DOHH2 (cell line): ENCODE measurements at regions not wholly inside any gene's neighbourhood (a gene's known extent, or its start where the extent isn't known, plus 50 kb on each side); places are given as distances from the start of the nearest gene placed in this dataset.

Experiments used
- H3F3A ChIP-seq: fragments of 200-600 bp; sonication (generic), shearing (Covaris generic); 2 replicates; pipeline ENCODE4 v1.6.0; 2016; ENCODE audit warnings: antibody characterized with exemption, mild to moderate bottlenecking; ENCODE audit not compliant: control insufficient read depth, insufficient read depth
- H3K27ac ChIP-seq: fragments of 200-600 bp; sonication (generic); 2 replicates; pipeline ENCODE4 v1.5.1; 2014; ENCODE audit warnings: low read depth, mild to moderate bottlenecking, low read length, moderate library complexity
- H3K27me3 ChIP-seq: fragments of 200-600 bp; sonication (generic); 2 replicates; pipeline ENCODE4 v1.6.1; 2014; ENCODE audit warnings: mild to moderate bottlenecking, low read length, mixed read lengths; ENCODE audit not compliant: control insufficient read depth
- H3K36me3 ChIP-seq: fragments of 200-600 bp; sonication (generic); 2 replicates; pipeline ENCODE4 v1.6.1; 2014; ENCODE audit warnings: mild to moderate bottlenecking, low read length, moderate library complexity, mixed read lengths; ENCODE audit not compliant: control insufficient read depth
- H3K4me1 ChIP-seq: fragments of 200-600 bp; sonication (generic); 2 replicates; pipeline ENCODE4 v1.6.1; 2014; ENCODE audit warnings: mild to moderate bottlenecking, low read length, mixed read lengths; ENCODE audit not compliant: control insufficient read depth
- H3K4me2 ChIP-seq: fragments of 200-600 bp; sonication (generic); 2 replicates; pipeline ENCODE4 v1.6.0; 2014; ENCODE audit warnings: mild to moderate bottlenecking, low read length, moderate library complexity
- H3K4me3 ChIP-seq: fragments of 200-600 bp; sonication (generic); 2 replicates; pipeline ENCODE4 v1.5.1; 2014; ENCODE audit warnings: mild to moderate bottlenecking, low read length, mixed read lengths
- H3K79me2 ChIP-seq: fragments of 200-600 bp; sonication (generic); 2 replicates; pipeline ENCODE4 v1.6.1; 2014; ENCODE audit warnings: mild to moderate bottlenecking, low read length, mixed read lengths; ENCODE audit not compliant: control insufficient read depth
- H3K9me2 ChIP-seq: fragments of 200-600 bp; sonication (generic); replicated peaks from 2 replicates; pipeline ENCODE4 v1.6.1; 2014; ENCODE audit warnings: mild to moderate bottlenecking, low read length, mixed read lengths; ENCODE audit not compliant: control insufficient read depth
- H3K9me3 ChIP-seq: fragments of 200-600 bp; sonication (generic); 2 replicates; pipeline ENCODE4 v1.6.1; 2014; ENCODE audit warnings: antibody characterized with exemption, low read length, mixed read lengths; ENCODE audit not compliant: control insufficient read depth, insufficient read depth
- H4K20me1 ChIP-seq: fragments of 200-600 bp; sonication (generic); 2 replicates; pipeline ENCODE4 v1.6.0; 2014; ENCODE audit warnings: low read depth, mild to moderate bottlenecking, antibody characterized with exemption, low read length, moderate library complexity; ENCODE audit not compliant: control insufficient read depth, insufficient read depth
- EZH2phosphoT487 ChIP-seq: fragments of 200-600 bp; sonication (generic); IDR thresholded peaks from 2 replicates; pipeline ENCODE4 v1.6.1; 2017; ENCODE audit warnings: borderline replicate concordance, mild to moderate bottlenecking, antibody characterized with exemption, low read length, moderate library complexity, mixed read lengths
- TF ChIP-seq, protein P1 (sequence below): fragments of 200-600 bp; sonication (generic); IDR thresholded peaks from one replicate; pipeline ENCODE4 v1.5.1; 2014; ENCODE audit warnings: antibody characterized with exemption, mild to moderate bottlenecking, low read depth, low read length; ENCODE audit not compliant: poor library complexity, severe bottlenecking

DNA sequence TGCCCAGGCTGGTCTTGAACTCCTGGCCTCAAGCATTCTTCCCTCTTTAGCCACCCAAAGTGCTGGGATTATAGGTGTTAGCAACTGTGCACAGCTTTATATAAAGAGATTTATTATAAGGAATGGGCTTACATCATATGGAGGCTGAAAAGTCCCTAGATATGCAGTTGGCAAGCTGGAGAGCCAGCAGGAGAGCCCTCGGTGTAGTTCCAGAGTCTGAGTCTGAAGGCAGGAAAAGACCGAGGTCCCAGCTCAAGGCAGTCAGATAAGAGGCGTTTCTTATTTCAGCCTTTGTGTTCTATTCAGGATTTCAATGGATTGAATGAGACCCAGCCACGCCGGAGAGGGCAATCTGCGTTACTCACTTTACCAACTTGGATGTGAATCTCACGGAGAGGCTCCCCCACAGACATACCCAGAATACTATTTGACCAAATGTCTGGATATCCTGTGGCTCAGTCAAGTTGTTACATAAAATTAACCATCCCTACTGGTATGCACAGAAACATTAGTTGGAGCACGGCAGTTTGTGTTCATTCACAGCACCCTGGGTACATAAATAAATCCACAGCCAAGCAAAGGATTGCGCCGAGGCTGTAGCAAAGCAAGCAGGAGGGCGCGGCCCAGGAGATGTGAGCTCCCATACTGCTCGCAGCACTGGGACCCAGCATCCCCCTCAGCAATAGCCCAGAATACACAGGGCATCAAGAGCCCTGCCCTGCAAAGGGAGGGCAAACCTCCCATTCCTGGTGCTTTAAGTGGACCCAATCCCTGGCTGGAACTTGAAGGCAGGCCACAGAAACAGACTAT, 158.4 kb upstream of the ZNF32 start:
- H3K27ac ChIP-seq, result no peak overlapping the region
- no peaks in the 10 kb centered on the region for H3F3A ChIP-seq
- no peaks in the 10 kb centered on the region for H3K9me3 ChIP-seq
- H3K27me3 ChIP-seq, result no peaks in the 10 kb centered on the region; the same call in 1 of the 2 replicates
- no peak overlapping the region for H3K4me3 ChIP-seq
- TF ChIP-seq EZH2phosphoT487, result no peak
- TF ChIP-seq, protein P1, sequence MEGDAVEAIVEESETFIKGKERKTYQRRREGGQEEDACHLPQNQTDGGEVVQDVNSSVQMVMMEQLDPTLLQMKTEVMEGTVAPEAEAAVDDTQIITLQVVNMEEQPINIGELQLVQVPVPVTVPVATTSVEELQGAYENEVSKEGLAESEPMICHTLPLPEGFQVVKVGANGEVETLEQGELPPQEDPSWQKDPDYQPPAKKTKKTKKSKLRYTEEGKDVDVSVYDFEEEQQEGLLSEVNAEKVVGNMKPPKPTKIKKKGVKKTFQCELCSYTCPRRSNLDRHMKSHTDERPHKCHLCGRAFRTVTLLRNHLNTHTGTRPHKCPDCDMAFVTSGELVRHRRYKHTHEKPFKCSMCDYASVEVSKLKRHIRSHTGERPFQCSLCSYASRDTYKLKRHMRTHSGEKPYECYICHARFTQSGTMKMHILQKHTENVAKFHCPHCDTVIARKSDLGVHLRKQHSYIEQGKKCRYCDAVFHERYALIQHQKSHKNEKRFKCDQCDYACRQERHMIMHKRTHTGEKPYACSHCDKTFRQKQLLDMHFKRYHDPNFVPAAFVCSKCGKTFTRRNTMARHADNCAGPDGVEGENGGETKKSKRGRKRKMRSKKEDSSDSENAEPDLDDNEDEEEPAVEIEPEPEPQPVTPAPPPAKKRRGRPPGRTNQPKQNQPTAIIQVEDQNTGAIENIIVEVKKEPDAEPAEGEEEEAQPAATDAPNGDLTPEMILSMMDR, result no peak
- no peaks in the 10 kb centered on the region for H3K9me2 ChIP-seq
- H3K4me2 ChIP-seq, result no peak overlapping the region
- no peaks in the 10 kb centered on the region for H3K79me2 ChIP-seq
- H3K4me1 ChIP-seq, result no peaks in the 10 kb centered on the region
- no peaks in the 10 kb centered on the region for H3K36me3 ChIP-seq
- no peaks in the 10 kb centered on the region for H4K20me1 ChIP-seq

DNA sequence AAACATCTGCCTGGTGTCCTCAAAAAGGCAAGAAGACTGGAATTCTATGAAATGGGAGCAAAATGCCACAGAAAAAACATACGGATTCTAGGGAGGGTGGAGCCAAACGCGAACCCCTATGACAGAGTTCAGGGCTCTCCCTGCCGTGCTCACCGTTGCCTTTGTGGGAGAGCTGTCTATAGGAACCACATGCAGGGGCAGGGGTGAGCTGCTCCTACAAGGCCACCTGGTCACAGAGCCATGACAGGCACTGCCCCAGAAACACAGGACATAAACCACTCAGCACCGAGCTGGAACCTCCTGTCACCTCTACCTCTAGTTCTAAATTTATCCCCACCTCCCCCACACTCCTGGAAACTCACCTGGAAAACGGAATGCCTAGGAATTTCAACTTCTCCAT, 155.1 kb upstream of the ZNF32 start:
- TF ChIP-seq, protein P1, result no peak
- TF ChIP-seq EZH2phosphoT487, result no peak
- no peak overlapping the region for H3K27ac ChIP-seq
- H3K9me3 ChIP-seq, result no peaks in the 10 kb centered on the region
- no peak overlapping the region for H3K4me3 ChIP-seq
- H3K4me2 ChIP-seq, result no peak overlapping the region
- H3K27me3 ChIP-seq, result no peaks in the 10 kb centered on the region
- no peaks in the 10 kb centered on the region for H4K20me1 ChIP-seq
- no peaks in the 10 kb centered on the region for H3K4me1 ChIP-seq
- no peaks in the 10 kb centered on the region for H3K9me2 ChIP-seq
- H3K36me3 ChIP-seq, result no peaks in the 10 kb centered on the region
- H3F3A ChIP-seq, result no peaks in the 10 kb centered on the region
- H3K79me2 ChIP-seq, result no peaks in the 10 kb centered on the region

DNA sequence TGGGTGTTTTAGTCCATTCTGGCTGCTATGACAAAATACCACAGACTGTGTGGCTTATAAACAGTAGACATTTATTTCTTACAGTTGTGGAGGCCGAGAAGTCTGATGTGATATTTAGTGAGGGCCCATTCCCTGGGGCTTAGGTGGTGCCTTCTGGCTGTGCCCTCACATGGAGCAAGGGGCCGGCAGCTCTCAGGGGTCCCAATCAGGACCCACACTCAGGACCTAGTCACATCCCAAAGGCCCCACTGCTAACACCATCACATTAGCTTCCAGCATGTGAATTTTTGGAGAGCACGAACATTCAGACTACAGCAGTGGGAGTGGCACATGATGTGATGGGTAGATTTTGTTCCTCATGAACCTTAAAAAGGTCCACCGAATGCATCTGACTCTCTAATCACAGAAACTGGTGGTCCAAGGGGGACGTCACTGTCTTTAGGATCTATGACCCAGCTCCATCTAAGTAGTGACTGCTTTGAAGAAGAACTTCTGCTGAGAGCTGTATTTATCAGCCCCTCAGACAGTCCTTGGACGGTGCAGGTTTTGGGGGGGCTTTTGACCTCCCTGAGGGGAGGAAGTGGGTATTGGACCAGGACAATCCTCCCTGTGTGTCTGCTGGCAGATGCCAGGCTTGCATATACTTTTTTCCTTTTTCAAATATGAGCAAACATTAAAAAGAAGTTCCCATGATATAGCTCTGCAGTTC, 154.5 kb upstream of the ZNF32 start:
- Histone ChIP-seq H3K4me1 (no peaks in the 10 kb centered on the region), H3K4me2 (no peak overlapping the region)

More for the DNA sequence above, 154.5 kb upstream of the ZNF32 start:
- Histone ChIP-seq H3K27me3 (peaks cover 3% of the 10 kb centered on the region; the same call in 1 of the 2 replicates), H3K27ac (no peak overlapping the region), H3K9me3 (no peaks in the 10 kb centered on the region), H3K36me3 (no peaks in the 10 kb centered on the region), H3K4me3 (no peak overlapping the region), H3K9me2 (no peaks in the 10 kb centered on the region), H4K20me1 (no peaks in the 10 kb centered on the region), H3F3A (no peaks in the 10 kb centered on the region), H3K79me2 (no peaks in the 10 kb centered on the region)
- TF ChIP-seq EZH2phosphoT487, result no peak
- TF ChIP-seq, protein P1, result no peak
